Trophoblast cell (in vitro differentiated cells and primary cell): ENCODE measurements at regions not wholly inside any gene's neighbourhood (a gene's known extent, or its start where the extent isn't known, plus 50 kb on each side); places are given as distances from the start of the nearest gene placed in this dataset.

Experiments
- DNase-seq, 2 donors: peaks; one replicate each; pipeline ENCODE4 v3.0.0-alpha.2; 2016
- H2AFZ ChIP-seq: 2 replicates; pipeline ENCODE4 v1.6.1; 2013; ENCODE audit warnings: low read length, moderate library complexity, mild to moderate bottlenecking; ENCODE audit not compliant: insufficient read depth, poor library complexity
- H2AK5ac ChIP-seq: 2 replicates; pipeline ENCODE4 v1.6.1; 2013; ENCODE audit warnings: mild to moderate bottlenecking, low read length
- H2BK120ac ChIP-seq: 2 replicates; pipeline ENCODE4 v1.6.1; 2013; ENCODE audit warnings: low read length, mild to moderate bottlenecking, moderate library complexity; ENCODE audit not compliant: insufficient read depth, poor library complexity
- H2BK12ac ChIP-seq: 2 replicates; pipeline ENCODE4 v1.6.1; 2013; ENCODE audit warnings: mild to moderate bottlenecking, low read length, moderate library complexity
- H2BK5ac ChIP-seq: 2 replicates; pipeline ENCODE4 v1.6.1; 2013; ENCODE audit warnings: low read length, low read depth, moderate library complexity, mild to moderate bottlenecking; ENCODE audit not compliant: poor library complexity
- H3K14ac ChIP-seq: 2 replicates; pipeline ENCODE4 v1.6.1; 2013; ENCODE audit warnings: mild to moderate bottlenecking, low read length
- H3K18ac ChIP-seq: 2 replicates; pipeline ENCODE4 v1.6.1; 2013; ENCODE audit warnings: mild to moderate bottlenecking, low read length
- H3K23ac ChIP-seq: 2 replicates; pipeline ENCODE4 v1.6.1; 2013; ENCODE audit warnings: low read length
- H3K27ac ChIP-seq: 2 replicates; pipeline ENCODE4 v1.5.1; 2013; ENCODE audit warnings: low read depth, mild to moderate bottlenecking, inconsistent platforms, low read length, moderate library complexity
- H3K27me3 ChIP-seq: 2 replicates; pipeline ENCODE4 v1.6.1; 2013; ENCODE audit warnings: inconsistent platforms, mild to moderate bottlenecking, low read length, moderate library complexity; ENCODE audit not compliant: insufficient read depth
- H3K36me3 ChIP-seq, 2 experiments: 1 replicate in 1 of 2; 2 replicates in 1 of 2; pipeline ENCODE4 v1.6.1; 2013; ENCODE audit warnings: low read length in 2 of 2, mild to moderate bottlenecking in 2 of 2, moderate library complexity in 1 of 2; ENCODE audit not compliant: insufficient read depth in 2 of 2, control insufficient read depth in 1 of 2
- H3K4ac ChIP-seq: 2 replicates; pipeline ENCODE4 v1.6.1; 2013; ENCODE audit warnings: low read depth, mild to moderate bottlenecking, low read length, moderate library complexity
- H3K4me1 ChIP-seq, 2 experiments: 1 replicate in 1 of 2; 2 replicates in 1 of 2; pipeline ENCODE4 v1.6.1; 2013; ENCODE audit warnings: low read length in 2 of 2, mild to moderate bottlenecking in 2 of 2, moderate library complexity in 1 of 2; ENCODE audit not compliant: insufficient read depth in 2 of 2, control insufficient read depth in 1 of 2
- H3K4me2 ChIP-seq: 2 replicates; pipeline ENCODE4 v1.6.1; 2013; ENCODE audit warnings: inconsistent platforms, mild to moderate bottlenecking, low read length, moderate library complexity
- H3K4me3 ChIP-seq: 2 replicates; pipeline ENCODE4 v1.5.1; 2013; ENCODE audit warnings: mild to moderate bottlenecking, low read depth, low read length, inconsistent platforms
- H3K79me1 ChIP-seq: one replicate; pipeline ENCODE4 v1.6.1; 2013; ENCODE audit warnings: low read length
- H3K79me2 ChIP-seq: 2 replicates; pipeline ENCODE4 v1.6.1; 2013; ENCODE audit warnings: low read length, mild to moderate bottlenecking; ENCODE audit not compliant: control insufficient read depth, insufficient read depth, poor library complexity
- H3K9ac ChIP-seq: 2 replicates; pipeline ENCODE4 v1.6.1; 2013; ENCODE audit warnings: mild to moderate bottlenecking, low read length
- H3K9me3 ChIP-seq: 2 replicates; pipeline ENCODE4 v1.6.1; 2013; ENCODE audit warnings: low read depth, mild to moderate bottlenecking, control low read depth, inconsistent platforms, low read length; ENCODE audit not compliant: insufficient read depth
- H4K12ac ChIP-seq: 2 replicates; pipeline ENCODE4 v1.6.1; 2013; ENCODE audit warnings: low read depth, mild to moderate bottlenecking, low read length, moderate library complexity
- H4K8ac ChIP-seq: 2 replicates; pipeline ENCODE4 v1.6.1; 2013; ENCODE audit warnings: low read depth, mild to moderate bottlenecking, low read length, moderate library complexity
- H4K91ac ChIP-seq: one replicate; pipeline ENCODE4 v1.6.1; 2013; ENCODE audit warnings: low read depth, mild to moderate bottlenecking, low read length, moderate library complexity
- WGBS: extraction: QIAGEN DNeasy Blood & Tissue Kit; methylation state at CpG from one replicate; pipeline ENCODE4 v1.1.7; 2013; ENCODE audit warnings: missing lambda C conversion rate; ENCODE audit not compliant: insufficient read length, insufficient coverage; ENCODE audit errors: extremely low coverage; 5-methylcytosine and 5-hydroxymethylcytosine counted together

DNA sequence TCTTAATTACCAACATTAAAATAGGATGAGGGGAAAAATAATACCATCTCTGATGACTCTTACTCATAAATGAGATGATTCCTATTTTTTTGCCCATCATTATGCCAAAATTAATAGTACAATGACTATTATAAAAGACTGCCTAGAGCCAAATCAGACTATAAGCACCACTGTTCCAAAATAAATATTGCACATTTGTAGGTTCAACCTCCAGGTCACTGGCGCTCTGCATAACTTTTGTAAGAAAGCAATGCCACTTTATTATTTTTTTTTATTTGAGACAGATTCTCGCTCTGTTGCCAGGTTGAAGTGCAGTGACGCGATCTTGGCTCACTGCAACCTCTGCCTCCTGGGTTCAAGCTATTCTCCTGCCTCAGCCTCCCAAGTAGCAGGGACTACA lies 142.5 kb upstream of the SP8 start:
- Histone ChIP-seq H4K12ac (no peak overlapping the region), H4K8ac (no peak overlapping the region), H3K14ac (no peak overlapping the region), H3K9ac (no peak overlapping the region), H3K27ac (no peak overlapping the region), H3K27me3 (no peaks in the 10 kb centered on the region), H3K4ac (no peak overlapping the region), H3K79me2 (no peaks in the 10 kb centered on the region), H2BK120ac (no peak overlapping the region), H3K9me3 (no peaks in the 10 kb centered on the region), H3K36me3 (no peaks in the 10 kb centered on the region), H3K4me1 (no peaks in the 10 kb centered on the region), H2BK12ac (no peak overlapping the region), H2BK5ac (no peak overlapping the region), H2AFZ (no peak overlapping the region), H2AK5ac (no peak overlapping the region), H3K23ac (no peak overlapping the region), H3K79me1 (no peaks in the 10 kb centered on the region), H3K4me2 (no peak overlapping the region), H3K18ac (no peak overlapping the region), H4K91ac (no peak overlapping the region), H3K4me3 (no peak overlapping the region)
- DNase-seq = no peak
- no CpG with 5 or more reads among the region's 4 CpGs for WGBS

- no peak overlapping the region for H2AK5ac ChIP-seq
- H3K4me2 ChIP-seq = no peak overlapping the region
- no peaks in the 10 kb centered on the region for H3K4me1 ChIP-seq
- no CpG with 5 or more reads among the region's 3 CpGs for WGBS
- H2BK12ac ChIP-seq = no peak overlapping the region
- H3K4ac ChIP-seq = no peak overlapping the region
- H2AFZ ChIP-seq = no peak overlapping the region
- no peaks in the 10 kb centered on the region for H3K36me3 ChIP-seq
- H3K23ac ChIP-seq = no peak overlapping the region
- no peaks in the 10 kb centered on the region for H3K79me1 ChIP-seq
- no peak for DNase-seq
- H4K8ac ChIP-seq = no peak overlapping the region
- H3K27ac ChIP-seq = no peak overlapping the region
- no peaks in the 10 kb centered on the region for H3K79me2 ChIP-seq
- no peak overlapping the region for H4K12ac ChIP-seq
- H4K91ac ChIP-seq = no peak overlapping the region
- no peak overlapping the region for H3K18ac ChIP-seq
- no peak overlapping the region for H2BK5ac ChIP-seq
- no peaks in the 10 kb centered on the region for H3K9me3 ChIP-seq
- no peaks in the 10 kb centered on the region for H3K27me3 ChIP-seq
- H2BK120ac ChIP-seq = no peak overlapping the region
- no peak overlapping the region for H3K14ac ChIP-seq
- no peak overlapping the region for H3K4me3 ChIP-seq
- H3K9ac ChIP-seq = no peak overlapping the region
Observed at GRCh38 chr7:20931739-20932138, 145.1 kb upstream of the SP8 start.

- H4K91ac ChIP-seq = no peak overlapping the region
- no peak overlapping the region for H4K12ac ChIP-seq
- H3K27ac ChIP-seq = no peak overlapping the region
- H3K36me3 ChIP-seq = no peaks in the 10 kb centered on the region
- no peaks in the 10 kb centered on the region for H3K79me1 ChIP-seq
- H4K8ac ChIP-seq = no peak overlapping the region
- H3K79me2 ChIP-seq = no peaks in the 10 kb centered on the region
- DNase-seq = no peak
- no peak overlapping the region for H2BK5ac ChIP-seq
- no peaks in the 10 kb centered on the region for H3K27me3 ChIP-seq
- no peak overlapping the region for H3K9ac ChIP-seq
- no peak overlapping the region for H3K4ac ChIP-seq
- H3K4me1 ChIP-seq = no peaks in the 10 kb centered on the region
- no peak overlapping the region for H2BK120ac ChIP-seq
- H3K4me2 ChIP-seq = no peak overlapping the region
- H3K18ac ChIP-seq = no peak overlapping the region
- no peak overlapping the region for H3K14ac ChIP-seq
- H3K23ac ChIP-seq = no peak overlapping the region
- H2BK12ac ChIP-seq = no peak overlapping the region
- no peak overlapping the region for H3K4me3 ChIP-seq
- H2AK5ac ChIP-seq = no peak overlapping the region
- no peak overlapping the region for H2AFZ ChIP-seq
- no peaks in the 10 kb centered on the region for H3K9me3 ChIP-seq
- WGBS = 100% methylated on average over 1 of the region's 7 CpGs
Observed at GRCh38 chr7:20932785-20933527, 146.3 kb upstream of the SP8 start.

GRCh38 chr7:20945451-20945850 lies 158.8 kb upstream of the SP8 start:
- Histone ChIP-seq H3K14ac (no peak overlapping the region), H3K79me1 (no peaks in the 10 kb centered on the region), H3K4me2 (no peak overlapping the region), H3K23ac (no peak overlapping the region), H3K9ac (no peak overlapping the region), H3K27me3 (no peaks in the 10 kb centered on the region), H3K27ac (no peak overlapping the region), H2BK120ac (no peak overlapping the region), H2BK12ac (no peak overlapping the region), H4K91ac (no peak overlapping the region), H3K9me3 (no peaks in the 10 kb centered on the region), H3K36me3 (no peaks in the 10 kb centered on the region), H3K4me3 (no peak overlapping the region), H4K12ac (no peak overlapping the region), H4K8ac (no peak overlapping the region), H2AFZ (no peak overlapping the region), H2AK5ac (no peak overlapping the region), H2BK5ac (no peak overlapping the region), H3K79me2 (no peaks in the 10 kb centered on the region), H3K4me1 (no peaks in the 10 kb centered on the region), H3K4ac (no peak overlapping the region), H3K18ac (no peak overlapping the region)
- WGBS = no CpG with 5 or more reads among the region's 2 CpGs
- DNase-seq = no peak
